ENCODE measurements at regions not wholly inside any gene's neighbourhood (a gene's known extent, or its start where the extent isn't known, plus 50 kb on each side); places are given as distances from the start of the nearest gene placed in this dataset.

DNA sequence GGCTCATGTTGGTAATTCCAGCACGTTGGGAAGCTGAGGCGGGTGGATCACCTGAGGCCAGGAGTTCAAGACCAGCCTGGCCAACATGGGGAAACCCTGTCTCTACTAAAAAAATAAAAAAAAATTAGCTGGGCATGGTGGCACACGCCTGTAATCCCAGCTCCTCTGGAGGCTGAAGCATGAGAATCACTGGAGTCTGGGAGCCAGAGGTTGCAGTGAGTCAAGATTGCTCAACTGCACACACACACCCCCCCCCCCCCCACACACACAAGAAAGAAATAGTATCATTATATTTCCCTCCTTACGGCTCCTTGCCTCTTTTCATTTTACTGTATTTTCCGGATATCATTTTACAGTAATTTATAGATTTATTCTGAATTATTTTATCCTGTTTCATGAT is 963.1 kb upstream of the GOT2 start:
- no peaks in the 10 kb centered on the region for H3K36me3 Mint-ChIP-seq (ENCODE audit: insufficient read depth, unreplicated experiment)
- DNase-seq (ENCODE audit: unreplicated experiment): peak; percentile 43
- H3K9me3 Mint-ChIP-seq (ENCODE audit: unreplicated experiment): no peaks in the 10 kb centered on the region
- no peak overlapping the region for H3K4me3 Mint-ChIP-seq (ENCODE audit: unreplicated experiment)
- H3K27me3 Mint-ChIP-seq (ENCODE audit: insufficient read depth, unreplicated experiment): no peaks in the 10 kb centered on the region
- no TSS peak for BruUV-seq (replicated peaks)
- ChIA-PET CTCF (no interaction called here), POLR2A (interaction anchor here (0.7 kb wide), 1 partner anchor 40 kb away, joined by 7 read pairs; no protein-coding TSS in a partner anchor)
- peaks cover 5% of the 10 kb centered on the region for H3K4me1 Mint-ChIP-seq (ENCODE audit: insufficient read depth, unreplicated experiment)
- intact Hi-C loops (cut with micrococcal nuclease): no loop called here
- H3K27ac Mint-ChIP-seq (ENCODE audit: low read depth, unreplicated experiment): no peak overlapping the region
- TF ChIP-seq, protein P1, sequence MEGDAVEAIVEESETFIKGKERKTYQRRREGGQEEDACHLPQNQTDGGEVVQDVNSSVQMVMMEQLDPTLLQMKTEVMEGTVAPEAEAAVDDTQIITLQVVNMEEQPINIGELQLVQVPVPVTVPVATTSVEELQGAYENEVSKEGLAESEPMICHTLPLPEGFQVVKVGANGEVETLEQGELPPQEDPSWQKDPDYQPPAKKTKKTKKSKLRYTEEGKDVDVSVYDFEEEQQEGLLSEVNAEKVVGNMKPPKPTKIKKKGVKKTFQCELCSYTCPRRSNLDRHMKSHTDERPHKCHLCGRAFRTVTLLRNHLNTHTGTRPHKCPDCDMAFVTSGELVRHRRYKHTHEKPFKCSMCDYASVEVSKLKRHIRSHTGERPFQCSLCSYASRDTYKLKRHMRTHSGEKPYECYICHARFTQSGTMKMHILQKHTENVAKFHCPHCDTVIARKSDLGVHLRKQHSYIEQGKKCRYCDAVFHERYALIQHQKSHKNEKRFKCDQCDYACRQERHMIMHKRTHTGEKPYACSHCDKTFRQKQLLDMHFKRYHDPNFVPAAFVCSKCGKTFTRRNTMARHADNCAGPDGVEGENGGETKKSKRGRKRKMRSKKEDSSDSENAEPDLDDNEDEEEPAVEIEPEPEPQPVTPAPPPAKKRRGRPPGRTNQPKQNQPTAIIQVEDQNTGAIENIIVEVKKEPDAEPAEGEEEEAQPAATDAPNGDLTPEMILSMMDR (IDR thresholded peaks at IDR 0.05; ENCODE audit: unreplicated experiment): no peak

DNA sequence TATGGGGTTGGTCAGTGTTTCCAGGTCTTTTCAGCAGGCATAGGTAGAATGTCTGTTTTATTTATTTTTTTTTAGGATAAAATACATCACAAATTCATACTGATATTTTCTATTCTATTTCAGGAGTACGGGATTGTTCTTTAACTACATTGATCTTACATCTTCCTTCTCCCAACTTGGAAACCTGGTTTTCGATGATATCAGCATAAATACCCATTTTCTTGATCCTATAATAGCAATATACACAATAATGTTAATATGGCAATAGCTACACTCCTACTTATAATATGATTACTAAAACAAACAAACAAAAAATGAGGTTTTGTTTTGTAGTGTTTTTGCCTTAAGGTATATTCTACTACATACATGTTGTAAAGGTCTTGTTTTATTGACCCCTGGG is 962.4 kb upstream of the GOT2 start:
- POLR2A ChIA-PET: no interaction called here
- no peaks in the 10 kb centered on the region for H3K36me3 Mint-ChIP-seq (ENCODE audit: insufficient read depth, unreplicated experiment)
- no peak for DNase-seq (ENCODE audit: unreplicated experiment)
- TF ChIP-seq, protein P1 (IDR thresholded peaks at IDR 0.05; ENCODE audit: unreplicated experiment): no peak
- H3K27me3 Mint-ChIP-seq (ENCODE audit: insufficient read depth, unreplicated experiment): no peaks in the 10 kb centered on the region
- CTCF ChIA-PET: no interaction called here
- H3K4me1 Mint-ChIP-seq (ENCODE audit: insufficient read depth, unreplicated experiment): peaks cover 5% of the 10 kb centered on the region
- no peak overlapping the region for H3K4me3 Mint-ChIP-seq (ENCODE audit: unreplicated experiment)
- no TSS peak for BruUV-seq (replicated peaks)
- intact Hi-C loops (cut with micrococcal nuclease): no loop called here
- H3K27ac Mint-ChIP-seq (ENCODE audit: low read depth, unreplicated experiment): no peak overlapping the region
- no peaks in the 10 kb centered on the region for H3K9me3 Mint-ChIP-seq (ENCODE audit: unreplicated experiment)

DNA sequence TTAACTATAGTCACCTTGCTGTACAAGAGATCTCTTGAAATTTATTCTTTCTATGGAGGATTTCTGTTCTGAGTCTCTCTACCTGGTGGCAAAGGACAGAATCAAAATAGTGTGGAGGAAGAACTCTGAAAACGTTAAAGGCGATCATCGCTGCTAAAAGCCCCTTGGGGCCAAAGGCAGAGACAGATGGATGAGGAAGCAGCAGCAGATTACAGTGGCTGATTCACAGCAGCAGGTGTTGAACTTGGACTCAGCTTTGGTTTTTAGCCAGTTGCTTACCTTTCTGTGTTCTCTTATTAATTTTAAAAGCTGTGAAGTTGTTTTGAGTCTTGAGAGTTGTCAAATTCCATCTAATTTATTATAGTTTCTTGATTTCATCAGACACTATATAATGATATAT is 956.1 kb upstream of the GOT2 start:
- intact Hi-C loops (cut with micrococcal nuclease): no loop called here
- CTCF ChIA-PET: interaction anchor here (0.8 kb wide), 1 partner anchor 163 kb away, joined by 3 read pairs; no protein-coding TSS in a partner anchor
- no peak overlapping the region for H3K4me3 Mint-ChIP-seq (ENCODE audit: unreplicated experiment)
- BruUV-seq (replicated peaks): no TSS peak
- no peaks in the 10 kb centered on the region for H3K36me3 Mint-ChIP-seq (ENCODE audit: insufficient read depth, unreplicated experiment)
- no peak for DNase-seq (ENCODE audit: unreplicated experiment)
- no peak overlapping the region for H3K27ac Mint-ChIP-seq (ENCODE audit: low read depth, unreplicated experiment)
- POLR2A ChIA-PET: no interaction called here
- H3K27me3 Mint-ChIP-seq (ENCODE audit: insufficient read depth, unreplicated experiment): no peaks in the 10 kb centered on the region
- peaks cover under 1% of the 10 kb centered on the region for H3K4me1 Mint-ChIP-seq (ENCODE audit: insufficient read depth, unreplicated experiment)
- H3K9me3 Mint-ChIP-seq (ENCODE audit: unreplicated experiment): peaks cover 7% of the 10 kb centered on the region
- TF ChIP-seq, protein P1 (IDR thresholded peaks at IDR 0.05; ENCODE audit: unreplicated experiment): no peak

DNA sequence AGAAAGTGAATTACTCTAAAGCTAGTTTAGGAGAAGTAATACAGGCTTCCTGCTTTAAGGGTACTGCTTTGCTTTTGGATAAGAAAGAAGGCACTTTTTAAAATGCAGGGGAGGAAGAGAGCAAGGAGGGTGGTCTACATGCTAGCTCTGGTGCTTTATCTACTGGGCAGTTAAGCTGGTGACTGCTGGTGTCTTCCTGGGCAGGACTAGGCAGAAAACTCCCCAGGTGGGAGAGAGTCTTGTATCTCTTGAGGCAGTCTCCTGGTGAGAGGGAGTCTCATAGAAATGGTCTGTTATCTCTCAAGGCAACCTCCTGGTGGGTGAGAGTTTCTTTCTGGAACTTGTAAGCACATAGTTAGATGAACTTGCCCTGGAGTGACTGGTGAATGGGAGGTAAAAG is 953.9 kb upstream of the GOT2 start:
- TF ChIP-seq, protein P1 (IDR thresholded peaks at IDR 0.05; ENCODE audit: unreplicated experiment): no peak
- ChIA-PET CTCF (interaction anchor here (0.6 kb wide), 1 partner anchor 222 kb away, joined by 3 read pairs; no protein-coding TSS in a partner anchor), POLR2A (no interaction called here)
- no TSS peak for BruUV-seq (replicated peaks)
- H3K36me3 Mint-ChIP-seq (ENCODE audit: insufficient read depth, unreplicated experiment): no peaks in the 10 kb centered on the region
- intact Hi-C loops (cut with micrococcal nuclease): no loop called here
- no peaks in the 10 kb centered on the region for H3K27me3 Mint-ChIP-seq (ENCODE audit: insufficient read depth, unreplicated experiment)
- no peak for DNase-seq (ENCODE audit: unreplicated experiment)
- peaks cover 6% of the 10 kb centered on the region for H3K4me1 Mint-ChIP-seq (ENCODE audit: insufficient read depth, unreplicated experiment)
- no peak overlapping the region for H3K27ac Mint-ChIP-seq (ENCODE audit: low read depth, unreplicated experiment)
- H3K9me3 Mint-ChIP-seq (ENCODE audit: unreplicated experiment): peaks cover 7% of the 10 kb centered on the region
- no peak overlapping the region for H3K4me3 Mint-ChIP-seq (ENCODE audit: unreplicated experiment)
